Bronchial epithelial cell (primary cell): ENCODE measurements at regions not wholly inside any gene's neighbourhood (a gene's known extent, or its start where the extent isn't known, plus 50 kb on each side); places are given as distances from the start of the nearest gene placed in this dataset.

ENCODE experiments used
- DNase-seq: peaks from one replicate; pipeline ENCODE4 v3.0.0-alpha.2; 2010; ENCODE audit warnings: low read depth
- FAIRE-seq: peaks from 2 replicates; lab custom pipeline; 2011; peaks lifted over from hg19 to GRCh38; lab: Jason Lieb, UNC
- H3K27me3 ChIP-seq: 2 replicates; pipeline ENCODE4 v1.5.1; 2011; ENCODE audit warnings: low read length; ENCODE audit not compliant: control insufficient read depth, insufficient read depth
- H3K36me3 ChIP-seq: 2 replicates; pipeline ENCODE4 v1.5.1; 2011; ENCODE audit warnings: low read length; ENCODE audit not compliant: control insufficient read depth, insufficient read depth
- H3K4me3 ChIP-seq: 2 replicates; pipeline ENCODE4 v1.5.1; 2011; ENCODE audit warnings: mild to moderate bottlenecking, low read depth, low read length, control low read depth
- CTCF ChIP-seq: IDR thresholded peaks from 2 replicates; pipeline ENCODE4 v1.5.1; 2011; ENCODE audit warnings: mild to moderate bottlenecking, moderate library complexity, low read length, control low read depth, inconsistent platforms; ENCODE audit not compliant: insufficient read depth, severe bottlenecking

DNA sequence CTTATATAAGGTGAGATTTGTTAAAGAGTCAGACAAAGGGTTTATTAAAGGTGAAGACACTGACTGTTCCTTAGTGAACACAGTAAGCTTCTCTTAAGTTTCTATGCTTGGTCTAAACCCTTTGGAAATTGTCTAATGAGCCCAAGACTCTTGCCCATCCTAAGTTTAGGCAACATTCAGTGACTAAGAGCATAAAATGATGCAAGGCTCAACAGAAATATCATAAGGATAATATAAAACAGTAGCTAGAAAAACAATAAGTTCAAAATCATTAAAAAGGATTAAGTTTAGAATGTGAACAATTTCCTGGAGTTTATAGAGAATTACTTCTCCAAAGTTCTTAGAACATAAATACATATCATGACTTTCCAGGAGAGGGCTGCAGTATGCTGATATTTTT lies 108.9 kb upstream of the PDC start:
- Histone ChIP-seq H3K36me3 (no peaks in the 10 kb centered on the region), H3K4me3 (no peak overlapping the region), H3K27me3 (no peaks in the 10 kb centered on the region)
- no peak for TF ChIP-seq CTCF
- DNase-seq = peak; percentile 39
- no peak for FAIRE-seq

DNA sequence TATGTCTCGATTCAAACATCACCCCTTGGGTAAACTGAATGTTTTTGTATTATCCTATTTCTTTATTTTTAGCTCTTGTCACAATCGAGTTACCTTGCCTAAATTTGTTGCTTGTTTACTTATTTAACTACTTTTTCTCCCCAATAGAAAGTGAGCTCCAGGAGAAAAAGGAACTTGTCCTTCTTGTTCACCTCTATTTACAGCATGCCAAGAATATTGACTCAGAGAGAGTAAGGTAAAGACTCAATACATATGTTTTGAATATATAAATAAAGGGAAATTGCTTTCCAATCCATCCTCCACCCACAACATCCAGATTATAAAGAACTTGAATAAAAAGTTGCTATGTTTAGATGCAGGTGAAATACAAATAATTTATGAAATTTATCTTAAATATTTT lies 107.3 kb upstream of the PDC start:
- H3K36me3 ChIP-seq = no peaks in the 10 kb centered on the region
- TF ChIP-seq CTCF = no peak
- FAIRE-seq (no peak), DNase-seq (peak; percentile 69)
- H3K4me3 ChIP-seq = no peak overlapping the region
- H3K27me3 ChIP-seq = no peaks in the 10 kb centered on the region

- FAIRE-seq = no peak
- H3K36me3 ChIP-seq = no peaks in the 10 kb centered on the region
- no peaks in the 10 kb centered on the region for H3K27me3 ChIP-seq
- peak; percentile 91 for DNase-seq
- H3K4me3 ChIP-seq = no peak overlapping the region
- TF ChIP-seq CTCF = no peak
These were observed 105.4 kb upstream of the PDC start for GRCh38 chr1:186566140-186566855.

GRCh38 chr1:186564582-186564981 lies 103.7 kb upstream of the PDC start:
- no peak for DNase-seq
- no peak for TF ChIP-seq CTCF
- Histone ChIP-seq H3K4me3 (no peak overlapping the region), H3K36me3 (no peaks in the 10 kb centered on the region), H3K27me3 (no peaks in the 10 kb centered on the region)
- no peak for FAIRE-seq

DNA sequence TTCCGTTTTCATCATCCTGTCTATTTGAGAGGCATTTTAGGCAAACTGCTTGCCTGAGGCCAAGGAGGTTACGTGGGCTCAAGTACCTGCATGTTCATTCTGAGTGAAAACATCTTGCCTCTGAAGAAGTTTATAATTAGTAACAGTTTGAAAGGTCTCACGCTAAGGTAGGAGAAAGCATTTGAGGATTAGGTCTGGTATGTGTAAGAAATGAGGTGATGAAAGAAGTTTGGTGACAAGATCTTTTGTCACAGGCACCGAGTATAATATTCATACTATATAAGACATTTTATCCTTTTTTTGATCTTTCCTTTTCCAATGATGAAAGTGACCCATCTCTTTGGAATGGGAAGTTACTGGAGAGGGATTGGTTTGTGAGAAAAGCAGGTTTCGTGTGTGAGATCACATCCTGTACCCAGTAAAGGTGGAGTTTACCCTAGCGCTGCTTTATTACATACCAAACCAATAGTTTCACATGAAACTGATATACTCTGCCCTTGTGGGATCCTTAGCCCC lies 98.7 kb upstream of the PDC start:
- DNase-seq = peak; percentile 99
- FAIRE-seq = no peak
- no peak for TF ChIP-seq CTCF
- no peaks in the 10 kb centered on the region for H3K27me3 ChIP-seq
- no peak overlapping the region for H3K4me3 ChIP-seq
- H3K36me3 ChIP-seq = no peaks in the 10 kb centered on the region
